HCT116 (cell line): ENCODE measurements at regions not wholly inside any gene's neighbourhood (a gene's known extent, or its start where the extent isn't known, plus 50 kb on each side); places are given as distances from the start of the nearest gene placed in this dataset.

ENCODE experiments used
- EGR1 ChIP-seq: IDR thresholded peaks from 2 replicates; pipeline ENCODE4 v1.6.1; 2012; ENCODE audit warnings: low read depth
- POLR2A ChIP-seq: IDR thresholded peaks from 2 replicates; pipeline ENCODE4 v1.7.0; 2011; ENCODE audit warnings: borderline replicate concordance; ENCODE audit not compliant: insufficient read depth, insufficient read length; ENCODE audit errors: extremely low read depth
- TF ChIP-seq, protein P1 (sequence below), 3 experiments: fragments of 200-600 bp in 1 of 3; sonication (generic) in 1 of 3; IDR thresholded peaks in 2 of 3; conservative IDR thresholded peaks in 1 of 3; 2 replicates each; pipeline ENCODE4 v1.5.1; 2012 to 2017; ENCODE audit warnings: low read depth in 2 of 3, low read length in 2 of 3, antibody characterized with exemption in 1 of 3, borderline replicate concordance in 1 of 3, control low read depth in 1 of 3, mild to moderate bottlenecking in 1 of 3, mixed read lengths in 1 of 3, mixed run types in 1 of 3, moderate library complexity in 1 of 3; ENCODE audit not compliant: insufficient read depth in 1 of 3
- TF ChIP-seq, protein P2 (sequence below): IDR thresholded peaks from 2 replicates; pipeline ENCODE4 v1.6.1; 2012

DNA sequence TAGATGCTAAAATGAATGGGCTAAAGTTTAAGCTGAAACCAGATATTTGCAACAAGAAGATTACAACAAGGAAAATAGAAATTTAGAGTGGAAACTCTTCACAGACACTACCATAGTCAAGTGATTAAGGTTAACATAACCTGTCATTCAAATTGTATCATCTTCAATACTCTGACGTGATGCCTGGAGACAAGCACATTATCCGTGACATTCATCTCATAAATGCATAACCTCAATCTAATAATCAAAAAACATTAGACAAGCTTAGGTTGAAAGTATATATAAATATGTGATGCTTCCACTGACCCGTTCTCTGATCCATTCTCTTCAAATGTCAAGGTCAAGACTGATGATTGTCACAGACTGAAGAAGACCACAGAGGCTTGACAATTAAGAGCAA, 263.8 kb upstream of the MEOX2 start:
- TF ChIP-seq, protein P1, sequence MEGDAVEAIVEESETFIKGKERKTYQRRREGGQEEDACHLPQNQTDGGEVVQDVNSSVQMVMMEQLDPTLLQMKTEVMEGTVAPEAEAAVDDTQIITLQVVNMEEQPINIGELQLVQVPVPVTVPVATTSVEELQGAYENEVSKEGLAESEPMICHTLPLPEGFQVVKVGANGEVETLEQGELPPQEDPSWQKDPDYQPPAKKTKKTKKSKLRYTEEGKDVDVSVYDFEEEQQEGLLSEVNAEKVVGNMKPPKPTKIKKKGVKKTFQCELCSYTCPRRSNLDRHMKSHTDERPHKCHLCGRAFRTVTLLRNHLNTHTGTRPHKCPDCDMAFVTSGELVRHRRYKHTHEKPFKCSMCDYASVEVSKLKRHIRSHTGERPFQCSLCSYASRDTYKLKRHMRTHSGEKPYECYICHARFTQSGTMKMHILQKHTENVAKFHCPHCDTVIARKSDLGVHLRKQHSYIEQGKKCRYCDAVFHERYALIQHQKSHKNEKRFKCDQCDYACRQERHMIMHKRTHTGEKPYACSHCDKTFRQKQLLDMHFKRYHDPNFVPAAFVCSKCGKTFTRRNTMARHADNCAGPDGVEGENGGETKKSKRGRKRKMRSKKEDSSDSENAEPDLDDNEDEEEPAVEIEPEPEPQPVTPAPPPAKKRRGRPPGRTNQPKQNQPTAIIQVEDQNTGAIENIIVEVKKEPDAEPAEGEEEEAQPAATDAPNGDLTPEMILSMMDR (IDR thresholded peaks at IDR 0.05 in 2 of 3, conservative IDR thresholded peaks at IDR 0.05 in 1 of 3; ENCODE audit: borderline replicate concordance in 1 of 3, insufficient read depth in 1 of 3, low read depth in 2 of 3, low read length in 2 of 3), result no peak
- TF ChIP-seq EGR1 (no peak), POLR2A (no peak)
- TF ChIP-seq, protein P2, sequence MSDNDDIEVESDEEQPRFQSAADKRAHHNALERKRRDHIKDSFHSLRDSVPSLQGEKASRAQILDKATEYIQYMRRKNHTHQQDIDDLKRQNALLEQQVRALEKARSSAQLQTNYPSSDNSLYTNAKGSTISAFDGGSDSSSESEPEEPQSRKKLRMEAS, result no peak
